ENCODE measurements at regions not wholly inside any gene's neighbourhood (a gene's known extent, or its start where the extent isn't known, plus 50 kb on each side); places are given as distances from the start of the nearest gene placed in this dataset.

- TF ChIP-seq CTCF (IDR thresholded peaks at IDR 0.05; ENCODE audit: control insufficient read depth, insufficient read depth, low read depth, low read length, missing control alignments), result no peak
- DNase-seq (ENCODE audit: low read depth), result no peak
- no peak overlapping the region for H3K4me3 ChIP-seq (ENCODE audit: control insufficient read depth, low read depth, low read length)
Measured at GRCh38 chr17:13353590-13353989, 248.1 kb downstream of the HS3ST3A1 start.

GRCh38 chr17:13352747-13353415 lies 248.8 kb downstream of the HS3ST3A1 start:
- TF ChIP-seq CTCF (IDR thresholded peaks at IDR 0.05; ENCODE audit: control insufficient read depth, insufficient read depth, low read depth, low read length, missing control alignments), result no peak
- no peak for DNase-seq (ENCODE audit: low read depth)
- no peak overlapping the region for H3K4me3 ChIP-seq (ENCODE audit: control insufficient read depth, low read depth, low read length)

GRCh38 chr17:13351046-13351445 lies 250.7 kb downstream of the HS3ST3A1 start:
- no peak for TF ChIP-seq CTCF (IDR thresholded peaks at IDR 0.05; ENCODE audit: control insufficient read depth, insufficient read depth, low read depth, low read length, missing control alignments)
- DNase-seq (ENCODE audit: low read depth), result peak; percentile 29
- no peak overlapping the region for H3K4me3 ChIP-seq (ENCODE audit: control insufficient read depth, low read depth, low read length)

- no peak for DNase-seq (ENCODE audit: low read depth)
Measured at GRCh38 chr17:13350466-13350865, 251.3 kb downstream of the HS3ST3A1 start.

GRCh38 chr17:13346996-13347762 lies 254.6 kb downstream of the HS3ST3A1 start:
- H3K4me3 ChIP-seq (ENCODE audit: control insufficient read depth, low read depth, low read length), result no peak overlapping the region
- no peak for TF ChIP-seq CTCF (IDR thresholded peaks at IDR 0.05; ENCODE audit: control insufficient read depth, insufficient read depth, low read depth, low read length, missing control alignments)
- peak; percentile 80 for DNase-seq (ENCODE audit: low read depth)

More at GRCh38 chr17:13350466-13350865, 251.3 kb downstream of the HS3ST3A1 start:
- no peak for TF ChIP-seq CTCF (IDR thresholded peaks at IDR 0.05; ENCODE audit: control insufficient read depth, insufficient read depth, low read depth, low read length, missing control alignments)
- no peak overlapping the region for H3K4me3 ChIP-seq (ENCODE audit: control insufficient read depth, low read depth, low read length)

GRCh38 chr17:13346592-13346991 lies 255.1 kb downstream of the HS3ST3A1 start:
- H3K4me3 ChIP-seq (ENCODE audit: control insufficient read depth, low read depth, low read length), result no peak overlapping the region
- TF ChIP-seq CTCF (IDR thresholded peaks at IDR 0.05; ENCODE audit: control insufficient read depth, insufficient read depth, low read depth, low read length, missing control alignments), result no peak
- no peak for DNase-seq (ENCODE audit: low read depth)

Data from AG09309 (cell line).